HFFc6 (cell line): ENCODE measurements at regions not wholly inside any gene's neighbourhood (a gene's known extent, or its start where the extent isn't known, plus 50 kb on each side); places are given as distances from the start of the nearest gene placed in this dataset.

Source experiments
- DNase-seq: peaks from one replicate; pipeline ENCODE4 v3.0.0-alpha.2; 2018
- H3K27ac Mint-ChIP-seq: 2 replicates; pipeline ENCODE4 v1.8.0; 2020; ENCODE audit warnings: mild to moderate bottlenecking, mixed read lengths
- H3K27me3 Mint-ChIP-seq: 2 replicates; pipeline ENCODE4 v1.8.0; 2021; ENCODE audit warnings: mild to moderate bottlenecking, moderate library complexity, mixed read lengths; ENCODE audit not compliant: insufficient read depth
- H3K36me3 Mint-ChIP-seq: 2 replicates; pipeline ENCODE4 v1.8.0; 2021; ENCODE audit warnings: low read depth, mixed read lengths
- H3K4me1 Mint-ChIP-seq: 2 replicates; pipeline ENCODE4 v1.8.0; 2020; ENCODE audit warnings: low read depth, mixed read lengths
- H3K4me3 Mint-ChIP-seq: 2 replicates; pipeline ENCODE4 v1.8.0; 2020; ENCODE audit warnings: mild to moderate bottlenecking, moderate library complexity, mixed read lengths
- H3K9me3 Mint-ChIP-seq: 2 replicates; pipeline ENCODE4 v1.8.0; 2020; ENCODE audit warnings: mild to moderate bottlenecking, mixed read lengths
- CTCF ChIP-seq: fragments of 200-600 bp; sonication (generic); IDR thresholded peaks from 2 replicates; pipeline ENCODE4 v1.5.0; 2021; ENCODE audit warnings: antibody characterized with exemption, mild to moderate bottlenecking

GRCh38 chr11:80838153-80838552 lies 1397.3 kb upstream of the TENM4 start:
- TF ChIP-seq CTCF = no peak
- no peak overlapping the region for H3K4me3 Mint-ChIP-seq
- peaks cover 35% of the 10 kb centered on the region for H3K9me3 Mint-ChIP-seq
- H3K27me3 Mint-ChIP-seq = no peaks in the 10 kb centered on the region
- H3K4me1 Mint-ChIP-seq = no peaks in the 10 kb centered on the region
- H3K36me3 Mint-ChIP-seq = no peaks in the 10 kb centered on the region
- no peak for DNase-seq
- H3K27ac Mint-ChIP-seq = no peak overlapping the region

- TF ChIP-seq CTCF = no peak
- Mint-ChIP-seq H3K9me3 (peaks cover 28% of the 10 kb centered on the region), H3K4me1 (no peaks in the 10 kb centered on the region), H3K36me3 (no peaks in the 10 kb centered on the region), H3K27ac (no peak overlapping the region), H3K27me3 (no peaks in the 10 kb centered on the region), H3K4me3 (no peak overlapping the region)
- no peak for DNase-seq
Observed at GRCh38 chr11:80837051-80837450, 1396.2 kb upstream of the TENM4 start.

- H3K27me3 Mint-ChIP-seq = no peaks in the 10 kb centered on the region; the same call in 1 of the 2 replicates
- no peak overlapping the region for H3K27ac Mint-ChIP-seq
- TF ChIP-seq CTCF = no peak
- H3K36me3 Mint-ChIP-seq = no peaks in the 10 kb centered on the region
- no peak overlapping the region for H3K4me3 Mint-ChIP-seq
- peaks cover 46% of the 10 kb centered on the region for H3K9me3 Mint-ChIP-seq
- DNase-seq = no peak
- H3K4me1 Mint-ChIP-seq = no peaks in the 10 kb centered on the region
Observed at GRCh38 chr11:80831374-80831773, 1390.5 kb upstream of the TENM4 start.

- no peak for DNase-seq
- Mint-ChIP-seq H3K4me3 (no peak overlapping the region), H3K36me3 (no peaks in the 10 kb centered on the region), H3K27ac (no peak overlapping the region), H3K4me1 (no peaks in the 10 kb centered on the region), H3K9me3 (peaks cover 36% of the 10 kb centered on the region), H3K27me3 (no peaks in the 10 kb centered on the region; the same call in 1 of the 2 replicates)
- TF ChIP-seq CTCF = no peak
Observed at GRCh38 chr11:80827781-80828180, 1387.0 kb upstream of the TENM4 start.

GRCh38 chr11:80826808-80827207 lies 1386.0 kb upstream of the TENM4 start:
- Mint-ChIP-seq H3K36me3 (no peaks in the 10 kb centered on the region), H3K9me3 (peaks cover 35% of the 10 kb centered on the region), H3K27me3 (no peaks in the 10 kb centered on the region; the same call in 1 of the 2 replicates), H3K4me3 (no peak overlapping the region), H3K4me1 (no peaks in the 10 kb centered on the region), H3K27ac (no peak overlapping the region)
- no peak for DNase-seq
- no peak for TF ChIP-seq CTCF

- H3K36me3 Mint-ChIP-seq = no peaks in the 10 kb centered on the region
- no peak overlapping the region for H3K27ac Mint-ChIP-seq
- H3K4me1 Mint-ChIP-seq = no peaks in the 10 kb centered on the region
- DNase-seq = no peak
- TF ChIP-seq CTCF = no peak
- no peaks in the 10 kb centered on the region for H3K27me3 Mint-ChIP-seq
- peaks cover 24% of the 10 kb centered on the region for H3K9me3 Mint-ChIP-seq
- no peak overlapping the region for H3K4me3 Mint-ChIP-seq
Observed at GRCh38 chr11:80822308-80822707, 1381.5 kb upstream of the TENM4 start.
